ENCODE measurements at regions not wholly inside any gene's neighbourhood (a gene's known extent, or its start where the extent isn't known, plus 50 kb on each side); places are given as distances from the start of the nearest gene placed in this dataset.

GRCh38 chr1:217088521-217089284, 365.5 kb upstream of the ESRRG start:
- no peak for TF ChIP-seq MAX (IDR thresholded peaks at IDR 0.05)
- no peak for TF ChIP-seq CTCF (IDR thresholded peaks at IDR 0.05; ENCODE audit: low read depth, low read length, missing input control)
- TF ChIP-seq RXRA (IDR thresholded peaks at IDR 0.05): no peak
- no peak for TF ChIP-seq GABPA (IDR thresholded peaks at IDR 0.05 in 1 of 2, conservative IDR thresholded peaks at IDR 0.05 in 1 of 2)
- no peak for TF ChIP-seq RAD21 (IDR thresholded peaks at IDR 0.05)
